Adrenal gland (tissue), 9 donors: ENCODE measurements at regions not wholly inside any gene's neighbourhood (a gene's known extent, or its start where the extent isn't known, plus 50 kb on each side); places are given as distances from the start of the nearest gene placed in this dataset.

Source experiments
- DNase-seq, 7 donors: peaks; one replicate each; pipeline ENCODE4 v3.0.0-alpha.2; 2019 to 2020
- H3K27ac ChIP-seq, 5 donors: fragments of 200-600 bp; sonication (generic) in 4 of 5; 1 replicate in 3 of 5; 2 replicates in 2 of 5; pipeline versions ENCODE4 v1.5.1 to v1.8.0; 2016 to 2020; ENCODE audit warnings: mild to moderate bottlenecking in 1 of 5
- H3K27me3 ChIP-seq: fragments of 200-600 bp; 2 replicates; pipeline ENCODE4 v1.8.0; 2021
- H3K36me3 ChIP-seq, 2 donors: fragments of 200-600 bp; replicated peaks in 1 of 2; 1 replicate in 1 of 2; 2 replicates in 1 of 2; pipeline versions ENCODE4 v1.5.1 to v1.8.0; 2018 to 2022
- H3K4me1 ChIP-seq, 2 donors: fragments of 200-600 bp; replicated peaks in 1 of 2; 1 replicate in 1 of 2; 2 replicates in 1 of 2; pipeline versions ENCODE4 v1.5.1 to v1.8.0; 2018 to 2021
- H3K4me3 ChIP-seq, 4 donors: fragments of 200-600 bp; sonication (generic) in 3 of 4; one replicate each; pipeline ENCODE4 v1.5.1; 2016 to 2018
- H3K9me3 ChIP-seq, 3 donors: fragments of 200-600 bp; sonication (generic) in 1 of 3; replicated peaks in 1 of 3; 1 replicate in 2 of 3; 2 replicates in 1 of 3; pipeline versions ENCODE4 v1.5.1 to v1.8.0; 2016 to 2021
- CTCF ChIP-seq, 6 experiments: fragments of 450-650 bp in 4 of 6; fragments of 200-600 bp in 2 of 6; sonication (generic) in 1 of 6; IDR thresholded peaks; 1 replicate in 5 of 6; 2 replicates in 1 of 6; pipeline versions ENCODE4 v1.5.1 to v1.8.0; 2016 to 2021; ENCODE audit warnings: antibody characterized with exemption in 6 of 6, mild to moderate bottlenecking in 2 of 6, moderate library complexity in 1 of 6
- POLR2A ChIP-seq, 2 donors: fragments of 450-650 bp; IDR thresholded peaks; one replicate each; pipeline ENCODE4 v1.6.1; 2017; ENCODE audit warnings: antibody characterized with exemption in 2 of 2, mild to moderate bottlenecking in 2 of 2, moderate library complexity in 1 of 2
- WGBS, 4 donors: extraction: QIAGEN DNeasy Blood & Tissue Kit in 2 of 4; methylation state at CpG; one replicate each; pipeline versions ENCODE4 v1.1.5 to v1.1.7; 2013 to 2017; 5-methylcytosine and 5-hydroxymethylcytosine counted together
- intact Hi-C, 2 donors: fragments of 100-400 bp; cut with DNase I; formaldehyde crosslinking; loops; one replicate each; pipeline versions ENCODE4 v1.14.1 to v1.15.0; 2022 to 2023
- donor health status: healthy with polysubstance abuse.
- donor health status: Bipolar disorder and iron deficiency.
- donor health status: DM: yes; HTN: yes; CAD: no.
- donor health status: DM: no; HTN: no; CAD: no.
- donor health status: DM: no; HTN: no; CAD: no.

GRCh38 chr4:138650929-138651448, 364.6 kb upstream of the NOCT start:
- Histone ChIP-seq H3K4me3 (no peak overlapping the region), H3K4me1 (no peaks in the 10 kb centered on the region), H3K36me3 (no peaks in the 10 kb centered on the region), H3K27ac (no peak overlapping the region), H3K9me3 (no peaks in the 10 kb centered on the region), H3K27me3 (no peaks in the 10 kb centered on the region)
- TF ChIP-seq POLR2A (IDR thresholded peaks at IDR 0.05) (no peak), CTCF (IDR thresholded peaks at IDR 0.05) (no peak)
- no peak for DNase-seq
- WGBS, 4 donors: 65 to 82% (median 71%) methylated on average over 2 of the region's 2 CpGs
- intact Hi-C loops: no loop called here

- H3K27me3 ChIP-seq: no peaks in the 10 kb centered on the region
- TF ChIP-seq POLR2A (IDR thresholded peaks at IDR 0.05): no peak
- TF ChIP-seq CTCF (IDR thresholded peaks at IDR 0.05): no peak
- no peak overlapping the region for H3K4me3 ChIP-seq
- no peaks in the 10 kb centered on the region for H3K36me3 ChIP-seq
- DNase-seq: no peak
- intact Hi-C loops: no loop called here
- H3K27ac ChIP-seq: no peak overlapping the region
- no peaks in the 10 kb centered on the region for H3K4me1 ChIP-seq
- H3K9me3 ChIP-seq: no peaks in the 10 kb centered on the region
- 79 to 87% (median 82%) methylated on average over 3 of the region's 3 CpGs for WGBS, 4 donors
Observed at GRCh38 chr4:138650495-138650894, 365.1 kb upstream of the NOCT start.

- Histone ChIP-seq H3K27ac (no peak overlapping the region), H3K36me3 (no peaks in the 10 kb centered on the region), H3K27me3 (no peaks in the 10 kb centered on the region), H3K4me3 (no peak overlapping the region), H3K9me3 (no peaks in the 10 kb centered on the region), H3K4me1 (no peaks in the 10 kb centered on the region)
- TF ChIP-seq CTCF (IDR thresholded peaks at IDR 0.05) (no peak), POLR2A (IDR thresholded peaks at IDR 0.05) (no peak)
- whole genome bisulfite sequencing, 4 donors: 75 to 87% (median 83%) methylated on average over 2 of the region's 2 CpGs
- intact Hi-C loops: no loop called here
- no peak for DNase-seq
Observed at GRCh38 chr4:138647433-138647832, 368.1 kb upstream of the NOCT start.

- Histone ChIP-seq H3K27me3 (no peaks in the 10 kb centered on the region), H3K4me1 (no peaks in the 10 kb centered on the region), H3K4me3 (no peak overlapping the region), H3K9me3 (no peaks in the 10 kb centered on the region), H3K27ac (no peak overlapping the region), H3K36me3 (no peaks in the 10 kb centered on the region)
- WGBS, 4 donors: 58 to 86% (median 78%) methylated on average over 4 of the region's 4 CpGs
- TF ChIP-seq CTCF (IDR thresholded peaks at IDR 0.05): no peak
- no peak for TF ChIP-seq POLR2A (IDR thresholded peaks at IDR 0.05)
- intact Hi-C loops: no loop called here
- no peak for DNase-seq
Observed at GRCh38 chr4:138646383-138646782, 369.2 kb upstream of the NOCT start.
